ENCODE measurements at regions not wholly inside any gene's neighbourhood (a gene's known extent, or its start where the extent isn't known, plus 50 kb on each side); places are given as distances from the start of the nearest gene placed in this dataset.

DNA sequence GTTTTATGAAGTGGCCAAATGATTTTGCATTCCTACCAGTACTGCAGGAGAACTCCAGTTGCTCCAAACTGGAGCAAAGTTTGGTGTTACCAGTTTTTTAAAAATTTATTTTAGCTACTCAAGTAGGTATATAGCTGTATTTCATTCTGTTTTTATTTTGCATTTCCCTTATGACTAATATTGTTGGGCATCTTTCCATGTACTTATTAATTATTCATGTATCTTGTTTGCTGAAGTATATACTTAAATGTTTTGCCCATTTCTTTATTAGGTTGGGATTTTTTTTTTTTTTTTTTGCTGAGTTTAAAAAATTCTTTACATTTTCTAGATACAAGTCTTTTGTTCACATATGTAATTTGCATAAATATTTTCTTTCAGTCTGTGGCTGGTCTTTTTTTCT lies 386.6 kb upstream of the DAB2 start:
- no peak for DNase-seq (ENCODE audit: low read depth in 2 of 2)

DNA sequence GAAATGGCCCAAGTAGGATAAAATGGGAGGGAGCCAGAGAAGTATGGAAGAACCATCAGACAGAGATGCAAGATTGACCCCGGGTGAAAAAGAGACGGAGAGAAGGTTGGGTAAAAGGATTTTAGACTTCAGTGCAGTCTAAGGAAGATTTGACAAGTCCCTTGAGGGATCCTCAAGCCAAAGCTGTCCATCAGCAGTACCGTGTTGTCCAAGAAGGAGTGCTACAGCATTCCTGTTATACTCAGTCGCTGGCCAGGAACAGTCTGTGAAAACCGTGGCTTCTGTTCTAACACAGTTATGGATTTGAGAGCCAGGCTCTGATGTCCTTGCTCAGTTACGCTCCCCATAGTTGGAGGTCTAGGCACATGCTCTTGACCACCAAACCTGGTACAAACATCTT lies 383.9 kb upstream of the DAB2 start:
- no peak for DNase-seq (ENCODE audit: low read depth in 2 of 2)

DNA sequence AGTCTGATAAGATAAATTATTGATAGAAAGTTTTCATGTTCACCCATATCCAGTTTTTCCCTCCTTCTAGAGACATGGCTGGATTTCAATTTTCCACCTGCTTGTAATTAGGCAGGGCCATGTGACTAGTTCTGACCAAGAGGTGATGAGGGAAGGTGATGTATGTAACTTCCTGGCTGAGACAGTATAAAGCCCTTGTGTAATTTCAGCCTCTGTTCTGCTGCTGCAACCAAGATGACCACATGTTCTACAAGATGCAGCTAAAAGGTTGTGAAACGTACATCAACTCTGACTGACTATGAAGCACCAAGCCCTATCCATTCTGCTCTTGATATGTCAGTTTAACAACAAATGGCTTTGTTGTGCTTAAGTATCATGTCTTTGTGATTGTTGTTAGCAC lies 376.5 kb upstream of the DAB2 start:
- no peak for DNase-seq (ENCODE audit: low read depth in 2 of 2)

DNA sequence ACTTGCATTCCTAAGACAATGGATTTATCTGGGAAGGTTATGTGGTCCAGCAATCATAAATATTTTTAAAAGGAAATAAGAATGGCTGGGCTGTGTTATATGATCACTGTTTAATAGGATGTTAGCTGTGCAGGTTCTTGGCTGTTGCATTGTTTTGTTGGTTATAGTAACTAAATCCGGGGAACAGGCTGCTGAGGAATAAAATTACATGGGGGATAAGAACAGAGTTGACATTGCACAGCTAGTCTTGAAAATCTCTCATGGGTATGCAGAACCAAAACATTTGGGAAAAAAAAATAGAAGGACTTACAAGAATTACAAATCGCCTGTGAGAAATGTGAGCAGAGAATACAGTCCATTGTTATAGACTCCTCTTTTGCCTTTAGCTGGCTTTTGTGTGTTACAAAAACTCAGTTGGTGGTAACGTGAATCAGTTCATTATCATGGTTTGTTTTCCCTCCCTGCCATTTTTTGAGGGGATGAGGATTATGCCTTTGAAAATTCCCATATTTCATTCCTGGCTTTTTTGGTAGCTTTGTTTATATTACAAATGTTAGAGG lies 375.3 kb upstream of the DAB2 start:
- no peak for DNase-seq (ENCODE audit: low read depth in 2 of 2)

DNA sequence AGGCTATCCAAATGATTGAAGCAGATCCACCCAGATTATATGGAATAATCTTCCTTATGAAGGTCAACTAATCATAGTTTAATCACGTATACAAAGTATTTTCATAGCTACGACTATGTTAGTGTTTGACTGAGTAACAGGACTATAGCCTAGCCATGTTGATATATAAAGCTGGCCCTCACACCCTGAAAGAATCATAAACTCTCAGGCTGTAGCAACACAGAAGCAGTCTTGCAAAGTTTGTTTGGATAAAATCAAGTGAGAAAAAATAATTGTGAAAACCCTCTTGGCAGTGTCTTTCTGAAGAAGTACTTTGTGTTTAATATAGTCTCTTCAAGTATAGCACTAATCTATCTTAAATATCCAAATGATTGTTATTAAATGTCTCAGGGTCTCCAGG lies 374.5 kb upstream of the DAB2 start:
- no peak for DNase-seq (ENCODE audit: low read depth in 2 of 2)

DNA sequence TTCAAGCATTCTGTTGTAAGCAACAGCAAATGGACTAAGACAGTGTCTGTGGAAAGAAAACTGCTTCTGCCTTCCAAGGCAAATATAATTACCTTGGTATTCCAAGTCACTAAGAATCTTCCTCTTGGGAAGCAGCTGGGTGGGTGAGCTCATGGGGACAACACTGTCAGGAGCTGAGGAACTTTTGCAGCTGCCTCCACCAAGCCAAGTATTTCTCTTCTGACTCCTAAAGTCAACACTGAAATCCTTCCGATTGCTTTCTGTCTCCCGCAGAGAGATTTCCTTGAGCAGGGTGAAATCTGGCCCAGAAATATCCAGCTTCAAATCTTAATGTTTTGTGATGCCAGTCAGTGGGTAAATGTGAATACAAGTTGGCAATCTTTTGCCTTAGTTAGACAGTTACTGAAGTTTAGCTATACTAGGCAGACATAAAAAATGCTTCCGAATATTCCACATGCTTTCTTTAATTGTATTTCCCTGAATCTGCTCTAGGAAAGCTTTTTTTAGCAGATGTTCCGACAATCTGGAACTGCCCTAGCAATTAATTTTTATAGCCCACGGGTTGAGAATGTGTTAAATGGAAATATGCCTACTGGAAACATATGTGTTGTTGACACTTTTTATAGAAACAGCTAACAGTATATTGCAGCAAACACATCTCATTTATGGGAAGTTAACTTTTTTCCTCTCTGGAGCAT lies 369.9 kb upstream of the DAB2 start:
- DNase-seq (ENCODE audit: low read depth in 2 of 2): no peak

DNA sequence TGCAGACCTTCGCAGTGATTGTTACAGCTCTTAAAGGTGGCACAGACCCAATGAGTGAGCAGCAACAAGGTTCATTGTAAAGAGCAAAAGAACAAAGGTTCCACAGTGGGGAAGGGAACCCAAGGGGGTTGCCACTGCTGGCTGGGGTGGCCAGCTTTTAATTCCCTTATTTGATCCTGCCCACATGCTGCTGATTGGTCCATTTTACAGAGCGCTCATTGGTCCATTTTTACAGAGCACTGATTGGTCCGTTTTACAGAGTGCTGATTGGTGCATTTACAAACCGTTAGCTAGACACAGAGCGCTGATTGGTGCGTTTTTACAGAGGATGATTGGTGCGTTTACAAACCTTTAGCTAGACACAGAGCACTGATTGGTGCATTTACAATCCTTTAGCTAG lies 360.6 kb upstream of the DAB2 start:
- no peak for DNase-seq (ENCODE audit: low read depth in 2 of 2)

DNA sequence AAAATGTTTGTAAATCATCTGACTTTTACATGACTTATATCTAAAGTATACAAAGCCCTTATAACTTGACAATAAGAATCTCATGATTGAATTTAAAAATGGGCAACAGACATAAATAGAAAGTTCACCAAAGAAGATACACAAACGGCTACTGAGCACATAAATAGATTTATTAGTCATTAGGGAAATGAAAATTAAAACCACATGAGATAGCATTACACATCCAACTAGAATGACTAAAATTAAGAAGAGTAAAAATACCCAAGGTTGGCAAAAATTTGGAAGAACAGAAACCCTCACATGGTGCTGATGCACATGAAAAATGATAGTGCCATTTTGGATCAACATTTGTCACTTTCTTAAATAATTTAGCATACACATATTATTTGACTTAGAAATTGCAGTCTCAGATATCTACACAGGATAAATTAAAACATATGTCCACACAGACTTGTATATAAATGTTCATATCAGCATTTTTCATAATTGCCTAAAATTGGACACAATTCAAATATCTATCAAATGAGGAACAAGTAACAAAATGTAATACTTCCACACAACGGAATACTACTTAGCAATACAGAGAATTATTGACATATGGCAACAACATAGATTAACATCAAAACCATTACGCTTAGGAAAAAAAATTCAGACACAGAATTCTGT lies 359.1 kb upstream of the DAB2 start:
- DNase-seq (ENCODE audit: low read depth in 2 of 2): no peak

DNA sequence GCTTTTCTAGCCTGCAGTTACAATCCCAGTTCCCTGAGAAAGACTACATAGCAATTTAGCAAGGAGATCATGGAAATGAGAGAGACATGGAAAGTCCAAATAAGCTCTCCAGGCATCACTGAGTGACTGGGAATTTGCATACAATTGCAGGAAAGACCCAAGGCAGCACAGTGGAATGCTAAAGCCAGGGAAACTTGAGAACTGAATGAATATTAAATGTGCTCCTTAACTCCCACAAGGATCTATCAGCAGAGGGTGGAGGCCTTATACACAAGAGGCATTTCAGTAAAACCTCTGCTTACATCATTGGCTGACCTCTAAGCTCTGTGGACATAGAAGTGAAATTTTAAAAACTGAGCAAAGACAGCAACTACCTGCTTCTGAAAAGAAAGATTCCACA lies 355.6 kb upstream of the DAB2 start:
- no peak for DNase-seq (ENCODE audit: low read depth in 2 of 2)

DNA sequence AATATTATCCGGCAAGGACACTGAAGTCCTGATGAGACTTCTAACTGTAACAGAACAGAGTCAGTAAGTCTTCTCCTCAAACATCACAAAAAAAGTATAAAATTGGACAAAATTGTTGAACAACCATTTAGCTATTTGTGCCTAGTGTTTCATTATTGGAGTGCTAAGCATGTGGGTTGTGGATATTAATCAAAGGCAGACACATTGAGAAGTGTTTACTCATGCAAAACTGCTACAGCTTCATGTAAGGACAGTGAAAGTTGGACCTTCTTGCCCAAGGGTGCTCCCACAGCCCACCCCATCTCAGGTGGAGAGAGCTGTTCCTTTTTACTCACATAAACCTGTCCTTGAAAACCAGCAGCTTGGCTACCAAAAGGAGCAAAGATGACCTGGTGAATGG lies 355.1 kb upstream of the DAB2 start:
- DNase-seq (ENCODE audit: low read depth in 2 of 2): no peak

DNA sequence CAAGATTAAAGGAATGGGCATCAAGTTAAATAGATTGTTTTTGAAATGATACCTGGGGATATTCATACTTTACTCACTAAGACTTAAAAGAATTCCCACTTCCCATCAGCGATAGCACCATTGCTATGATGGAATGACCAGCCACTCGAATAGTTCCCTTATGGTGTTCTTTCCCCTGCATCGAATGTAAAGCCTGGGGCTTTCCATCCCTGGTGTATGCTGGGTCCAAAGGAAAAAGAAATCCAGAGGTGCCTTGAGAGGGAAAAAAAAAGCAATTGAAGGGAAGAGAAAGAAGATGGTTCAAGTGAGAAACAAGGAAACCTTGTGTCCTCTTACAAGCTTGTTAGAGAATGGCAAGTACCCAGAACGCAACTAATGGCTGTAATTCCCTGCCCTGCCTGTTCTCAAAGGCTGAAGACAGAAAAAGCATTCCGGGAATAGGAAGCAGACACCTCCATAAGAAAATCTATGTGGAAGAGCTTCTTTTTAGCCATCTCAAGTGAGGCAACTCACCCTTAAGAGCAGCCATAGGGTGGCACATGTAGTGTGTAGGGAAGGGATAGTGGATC lies 351.1 kb upstream of the DAB2 start:
- no peak for DNase-seq (ENCODE audit: low read depth in 2 of 2)

DNA sequence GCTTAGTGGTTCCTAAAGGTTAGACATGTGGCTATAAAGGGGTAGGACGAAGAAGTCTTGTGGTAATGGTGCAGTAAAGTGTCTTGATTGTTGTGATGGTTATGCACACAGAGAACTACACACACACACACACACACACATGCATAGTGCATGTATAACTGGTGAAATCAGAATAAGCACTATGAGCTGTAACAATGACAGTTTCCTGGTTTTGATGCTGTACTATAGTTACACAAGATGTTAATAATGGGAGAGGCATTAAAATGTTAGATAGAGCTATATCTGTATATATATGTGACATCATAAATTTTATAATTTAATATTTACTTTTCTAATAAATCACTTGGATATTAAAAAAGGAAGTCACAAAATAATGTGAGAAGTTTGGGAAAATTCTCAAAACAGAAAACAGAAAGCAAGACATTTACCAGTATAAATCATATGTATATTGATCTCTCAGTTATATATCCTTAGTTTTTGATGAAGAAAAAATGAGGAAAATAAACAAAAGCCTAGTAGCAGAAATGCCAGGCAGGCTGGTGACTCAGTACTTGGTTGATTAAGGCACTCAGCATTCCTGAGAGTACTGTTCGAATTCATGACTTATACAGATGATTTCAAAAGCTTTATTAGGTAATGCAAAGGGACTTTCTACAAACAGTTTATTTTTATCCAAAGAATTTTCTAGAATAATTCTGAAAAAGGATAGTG lies 350.5 kb upstream of the DAB2 start:
- DNase-seq (ENCODE audit: low read depth in 2 of 2): no peak

DNA sequence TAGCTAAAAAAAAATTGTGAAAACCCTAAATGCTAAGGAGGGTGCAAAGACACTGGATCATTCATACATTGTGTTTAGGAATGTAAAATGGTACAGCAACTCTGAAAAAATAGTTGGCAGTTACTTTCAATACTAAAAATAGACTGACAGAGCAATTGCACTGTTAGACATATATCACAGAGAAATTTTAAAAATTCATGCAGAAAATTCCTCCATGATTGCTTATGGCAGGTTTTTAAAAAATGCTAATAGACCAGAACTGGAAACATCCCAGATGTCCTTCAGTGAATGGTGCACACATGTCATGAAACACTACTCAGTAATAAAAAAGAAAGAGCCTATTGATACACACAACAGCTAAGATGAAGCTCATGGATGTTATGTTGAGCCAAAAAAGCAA lies 349.8 kb upstream of the DAB2 start:
- no peak for DNase-seq (ENCODE audit: low read depth in 2 of 2)

DNA sequence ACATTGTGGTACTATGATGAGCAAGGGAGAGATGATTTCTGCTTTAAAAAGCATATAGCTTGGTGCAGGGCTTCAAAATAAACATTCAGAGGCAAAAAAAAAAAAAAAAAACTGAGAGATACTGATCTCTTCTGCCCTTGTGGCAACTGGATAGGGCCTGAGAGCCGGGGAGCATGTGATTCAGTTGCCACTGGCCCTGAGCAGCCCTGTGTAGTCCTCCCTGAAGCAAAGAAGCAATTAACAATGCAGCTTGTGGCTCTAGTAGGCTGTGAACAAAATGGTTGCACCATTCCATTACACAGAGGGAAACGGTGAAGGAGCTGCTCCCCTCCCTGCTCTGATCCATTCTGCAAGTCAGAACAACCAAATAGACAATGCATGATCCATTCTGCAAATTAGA lies 347.5 kb upstream of the DAB2 start:
- no peak for DNase-seq (ENCODE audit: low read depth in 2 of 2)

DNA sequence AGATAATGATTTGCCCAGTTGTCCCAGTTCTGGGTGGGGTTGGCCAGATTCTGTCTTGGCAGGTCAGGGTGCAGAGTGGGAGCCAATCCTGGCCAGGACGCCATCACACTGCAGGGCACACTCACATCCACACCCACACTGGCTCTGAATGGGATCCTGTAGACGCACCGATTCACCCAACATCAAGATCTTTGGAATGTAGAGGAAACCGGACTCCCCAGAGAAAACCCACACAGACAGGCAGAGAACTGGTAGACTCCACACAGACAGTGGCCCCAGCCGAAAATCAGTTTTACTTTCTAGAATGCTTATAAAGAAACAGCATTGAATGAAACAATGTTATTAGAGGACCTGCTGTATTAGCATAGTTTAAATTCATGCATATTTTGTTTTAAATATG lies 343.1 kb upstream of the DAB2 start:
- no peak for DNase-seq (ENCODE audit: low read depth in 2 of 2)

DNA sequence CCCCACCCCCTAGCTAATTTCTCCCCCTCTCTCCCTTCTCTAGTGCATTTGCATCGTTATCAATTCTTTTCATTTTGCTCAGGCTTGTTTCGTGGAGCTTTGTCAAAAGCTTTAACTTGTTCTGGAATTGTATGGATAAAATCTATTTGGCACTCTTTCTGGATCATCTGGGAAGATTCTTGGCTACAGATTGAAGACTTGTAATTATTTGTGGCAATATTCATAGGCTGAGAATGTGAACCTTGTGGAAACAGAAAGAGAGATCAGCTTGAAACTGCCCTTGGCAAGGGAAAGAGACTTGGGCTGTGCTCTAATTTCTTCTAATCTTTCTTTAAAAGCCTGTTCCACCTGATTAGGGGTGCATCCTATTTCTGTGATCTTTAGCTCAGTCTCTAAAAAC lies 340.6 kb upstream of the DAB2 start:
- no peak for DNase-seq (ENCODE audit: low read depth in 2 of 2)

DNA sequence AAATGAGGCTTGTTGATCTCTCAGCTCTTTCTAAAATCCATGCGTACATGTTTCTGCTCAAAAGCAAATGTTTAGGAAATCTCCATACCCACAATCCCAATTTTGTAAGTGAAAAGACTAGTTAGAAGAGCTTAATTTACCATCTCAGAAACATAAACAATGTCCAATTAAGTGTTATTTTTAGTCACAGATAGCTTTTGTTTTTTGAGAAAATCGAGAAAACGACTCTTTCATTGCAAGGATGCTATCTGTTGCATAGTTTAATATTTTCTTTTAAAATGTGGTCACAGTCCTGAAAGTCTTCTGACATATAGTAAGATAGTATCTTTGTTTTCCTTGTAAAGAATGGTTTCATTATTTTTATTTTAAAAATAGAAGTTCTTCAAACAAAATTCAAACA lies 338.0 kb upstream of the DAB2 start:
- DNase-seq (ENCODE audit: low read depth in 2 of 2): no peak

DNA sequence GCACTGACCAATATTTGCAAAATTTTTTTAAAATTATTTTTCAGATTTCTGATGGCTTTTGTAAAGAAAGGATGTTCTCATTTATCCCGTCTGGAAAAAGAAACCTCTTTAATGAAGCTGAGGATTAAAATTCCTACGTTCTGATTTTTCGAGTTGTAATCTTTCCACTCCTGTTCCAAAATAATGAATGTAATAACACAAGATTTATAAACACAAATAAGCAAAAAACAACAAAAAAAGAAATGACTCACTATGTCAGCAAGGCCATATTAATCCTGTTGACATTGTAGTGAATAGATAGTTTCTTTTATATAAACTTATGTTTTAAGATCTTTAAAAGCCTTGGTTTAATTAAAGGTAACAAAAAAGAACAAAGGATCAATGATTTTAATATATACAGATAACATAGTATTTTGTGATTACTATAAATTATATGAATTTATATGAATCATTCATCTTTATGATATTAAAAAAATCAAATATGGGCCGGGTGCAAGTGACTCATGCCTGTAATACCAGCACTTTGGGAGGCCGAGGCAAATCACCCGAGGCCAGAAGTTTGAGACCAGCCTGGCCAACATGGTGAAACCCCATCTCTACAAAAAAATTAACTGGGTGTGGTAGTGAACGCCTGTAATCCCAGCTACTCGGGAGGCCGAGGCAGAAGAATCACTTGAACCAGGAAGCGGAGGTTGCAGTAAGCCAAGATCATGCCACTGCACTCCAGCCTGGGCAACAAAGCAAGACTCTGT lies 336.6 kb upstream of the DAB2 start:
- no peak for DNase-seq (ENCODE audit: low read depth in 2 of 2)

DNA sequence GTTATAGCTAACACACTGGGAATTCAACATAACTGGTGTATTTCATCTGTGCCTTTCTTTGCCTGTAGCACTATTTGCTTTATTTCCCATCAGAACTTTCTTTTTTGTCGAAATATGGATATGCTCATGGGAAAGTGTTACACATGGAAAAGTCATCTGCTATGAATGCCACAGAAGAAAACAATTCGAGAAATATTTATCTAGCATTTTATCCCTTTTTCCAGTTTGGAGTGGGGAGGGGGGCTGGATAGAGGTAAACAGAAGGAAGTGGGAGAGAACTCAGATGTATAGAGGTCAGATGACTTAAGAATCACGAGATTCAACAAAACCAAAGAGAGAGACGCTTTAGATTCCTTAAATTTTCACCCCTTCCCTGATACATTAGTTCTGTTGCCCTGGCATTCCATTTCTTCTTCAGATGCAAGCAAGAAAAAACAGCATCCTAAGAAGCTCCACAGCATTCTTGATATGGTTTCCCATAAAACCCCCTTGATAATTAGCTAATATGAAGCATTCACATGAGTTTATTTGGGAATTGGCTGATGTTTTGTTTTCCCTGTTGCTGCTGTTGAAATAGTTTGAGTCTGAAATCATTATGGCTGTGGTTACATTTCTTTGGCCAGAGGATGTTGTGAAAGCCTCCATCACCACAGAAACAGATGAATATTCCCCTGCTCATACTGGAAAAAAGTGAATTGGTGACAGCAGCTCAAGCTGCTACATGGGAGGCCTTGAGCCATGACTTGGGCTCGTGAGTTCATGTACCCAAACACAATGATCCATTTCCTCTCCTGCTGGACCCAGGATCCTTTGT lies 335.8 kb upstream of the DAB2 start:
- no peak for DNase-seq (ENCODE audit: low read depth in 2 of 2)

DNA sequence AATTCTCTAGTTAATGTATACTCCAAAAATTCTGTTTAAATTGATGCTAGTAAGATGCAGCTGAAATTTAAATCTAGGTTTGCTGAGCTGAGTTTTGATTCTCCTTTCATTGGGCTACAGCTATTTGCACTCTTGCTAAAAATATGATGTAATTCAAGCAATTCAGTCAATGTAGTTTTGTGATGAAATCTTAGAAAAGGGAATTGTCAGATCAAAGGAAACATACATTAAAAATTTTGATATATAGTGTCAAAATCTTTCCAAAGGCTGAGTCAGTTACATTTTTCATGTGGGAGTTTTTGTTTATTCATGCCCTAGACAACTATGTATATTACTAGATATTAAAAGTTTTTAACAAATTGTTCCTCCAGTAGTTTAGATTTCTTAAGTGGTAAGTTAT lies 334.9 kb upstream of the DAB2 start:
- no peak for DNase-seq (ENCODE audit: low read depth in 2 of 2)

DNA sequence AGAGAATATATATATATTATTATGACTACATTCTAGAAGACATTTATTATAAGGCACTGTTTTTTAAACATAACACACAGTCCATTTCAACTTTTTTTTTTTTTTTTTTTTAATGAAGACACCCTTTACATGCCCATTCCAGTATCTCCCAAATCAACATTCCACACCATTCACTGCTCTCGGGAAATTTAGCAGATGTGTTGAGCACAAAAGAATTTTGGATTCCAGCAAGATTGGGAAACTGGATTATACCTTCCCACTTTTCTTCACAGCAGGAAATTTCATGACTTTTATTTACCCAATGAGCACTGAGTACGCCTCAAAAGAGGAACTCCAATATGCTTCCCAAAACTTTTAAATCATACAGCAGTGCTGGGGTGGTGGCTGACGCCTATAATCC lies 333.6 kb upstream of the DAB2 start:
- DNase-seq (ENCODE audit: low read depth in 2 of 2): no peak
